A549 (cell line): ENCODE measurements at regions not wholly inside any gene's neighbourhood (a gene's known extent, or its start where the extent isn't known, plus 50 kb on each side); places are given as distances from the start of the nearest gene placed in this dataset.

Source experiments
- CTCF ChIP-seq: fragments of >200 bp; sonication (Bioruptor Twin); formaldehyde crosslinking; IDR thresholded peaks from 3 replicates; pipeline ENCODE4 v1.5.1; 2016
- HMGXB4 ChIP-seq: fragments of 250-450 bp; sonication (Bioruptor Pico); IDR thresholded peaks from 2 replicates; pipeline ENCODE4 v1.5.0; 2021; ENCODE audit warnings: mild to moderate bottlenecking, moderate library complexity, borderline replicate concordance
- HOXB13 ChIP-seq: fragments of 250-450 bp; sonication (Bioruptor Pico); IDR thresholded peaks from 2 replicates; pipeline ENCODE4 v1.5.0; 2020; ENCODE audit warnings: low read depth, mild to moderate bottlenecking, moderate library complexity
- JUN ChIP-seq, 2 experiments: fragments of >200 bp; sonication (Bioruptor Twin); formaldehyde crosslinking; IDR thresholded peaks; 2 replicates in 1 of 2; 3 replicates in 1 of 2; pipeline ENCODE4 v1.6.1; 2016 to 2017
- JUNB ChIP-seq: fragments of >200 bp; sonication (Bioruptor Twin); formaldehyde crosslinking; IDR thresholded peaks from 2 replicates; pipeline ENCODE4 v1.6.1; 2016
- MAX ChIP-seq: IDR thresholded peaks from 2 replicates; pipeline ENCODE4 v1.6.1; 2012
- PHF8 ChIP-seq: fragments of 200-600 bp; sonication (generic); IDR thresholded peaks from 2 replicates; pipeline ENCODE4 v1.6.1; 2016; ENCODE audit warnings: low read depth, mild to moderate bottlenecking, antibody characterized with exemption, moderate library complexity, borderline replicate concordance
- POLR2A ChIP-seq: IDR thresholded peaks from 2 replicates; pipeline ENCODE4 v1.6.1; 2012; ENCODE audit warnings: mild to moderate bottlenecking, low read length
- TP53 ChIP-seq: fragments of 250-450 bp; sonication (Bioruptor Pico); IDR thresholded peaks from 2 replicates; pipeline ENCODE4 v1.5.0; 2021; ENCODE audit warnings: mild to moderate bottlenecking, moderate library complexity

GRCh38 chr2:217316743-217317142, 456.9 kb upstream of the TNP1 start:
- TF ChIP-seq MAX (no peak), PHF8 (no peak), CTCF (no peak), HOXB13 (CRISPR knock-in tag) (no peak), JUNB (no peak), HMGXB4 (CRISPR knock-in tag) (no peak), POLR2A (no peak), JUN (IDR thresholded peaks at IDR 0.05) (no peak), TP53 (CRISPR knock-in tag) (no peak)
